ENCODE measurements at regions not wholly inside any gene's neighbourhood (a gene's known extent, or its start where the extent isn't known, plus 50 kb on each side); places are given as distances from the start of the nearest gene placed in this dataset.

- H3K4me1 ChIP-seq (ENCODE audit: insufficient read depth, low read length) = no peaks in the 10 kb centered on the region
- H3K79me2 ChIP-seq (ENCODE audit: insufficient read depth, low read length) = no peaks in the 10 kb centered on the region
Observed at GRCh38 chr2:88334418-88334817, 118.1 kb downstream of the FOXI3 start.

GRCh38 chr2:88331239-88331638, 121.3 kb downstream of the FOXI3 start:
- TF ChIP-seq CTCF (IDR thresholded peaks at IDR 0.05; ENCODE audit: extremely low read depth, low read depth, low read length) = no peak
- Histone ChIP-seq H2AFZ (ENCODE audit: low read length) (no peak overlapping the region), H3K79me2 (ENCODE audit: insufficient read depth, low read length) (no peaks in the 10 kb centered on the region), H3K9me3 (ENCODE audit: low read depth, low read length) (no peaks in the 10 kb centered on the region), H3K4me3 (ENCODE audit: insufficient read depth, low read length) (no peak overlapping the region), H3K36me3 (ENCODE audit: insufficient read depth, low read length) (no peaks in the 10 kb centered on the region), H3K27me3 (ENCODE audit: insufficient read depth, low read length) (no peaks in the 10 kb centered on the region), H4K20me1 (ENCODE audit: insufficient read depth, low read length) (no peaks in the 10 kb centered on the region), H3K4me2 (ENCODE audit: insufficient read depth, low read length) (no peak overlapping the region), H3K27ac (ENCODE audit: low read depth, low read length) (no peak overlapping the region), H3K4me1 (ENCODE audit: insufficient read depth, low read length) (no peaks in the 10 kb centered on the region)
- no peak for DNase-seq (ENCODE audit: insufficient read length, low spot score, missing footprints)

More at GRCh38 chr2:88334418-88334817, 118.1 kb downstream of the FOXI3 start:
- DNase-seq (ENCODE audit: insufficient read length, low spot score, missing footprints) = no peak
- Histone ChIP-seq H3K36me3 (ENCODE audit: insufficient read depth, low read length) (no peaks in the 10 kb centered on the region), H3K4me2 (ENCODE audit: insufficient read depth, low read length) (no peak overlapping the region), H3K27ac (ENCODE audit: low read depth, low read length) (no peak overlapping the region), H3K27me3 (ENCODE audit: insufficient read depth, low read length) (no peaks in the 10 kb centered on the region), H3K9me3 (ENCODE audit: low read depth, low read length) (no peaks in the 10 kb centered on the region), H3K4me3 (ENCODE audit: insufficient read depth, low read length) (no peak overlapping the region), H2AFZ (ENCODE audit: low read length) (no peak overlapping the region), H4K20me1 (ENCODE audit: insufficient read depth, low read length) (no peaks in the 10 kb centered on the region)
- TF ChIP-seq CTCF (IDR thresholded peaks at IDR 0.05; ENCODE audit: extremely low read depth, low read depth, low read length) = no peak

GRCh38 chr2:88329815-88330603, 122.5 kb downstream of the FOXI3 start:
- TF ChIP-seq CTCF (IDR thresholded peaks at IDR 0.05; ENCODE audit: extremely low read depth, low read depth, low read length) = no peak
- Histone ChIP-seq H3K4me1 (ENCODE audit: insufficient read depth, low read length) (no peaks in the 10 kb centered on the region), H3K4me3 (ENCODE audit: insufficient read depth, low read length) (no peak overlapping the region), H3K27me3 (ENCODE audit: insufficient read depth, low read length) (no peaks in the 10 kb centered on the region), H4K20me1 (ENCODE audit: insufficient read depth, low read length) (no peaks in the 10 kb centered on the region), H3K27ac (ENCODE audit: low read depth, low read length) (no peak overlapping the region), H2AFZ (ENCODE audit: low read length) (no peak overlapping the region), H3K36me3 (ENCODE audit: insufficient read depth, low read length) (no peaks in the 10 kb centered on the region), H3K9me3 (ENCODE audit: low read depth, low read length) (no peaks in the 10 kb centered on the region), H3K79me2 (ENCODE audit: insufficient read depth, low read length) (no peaks in the 10 kb centered on the region), H3K4me2 (ENCODE audit: insufficient read depth, low read length) (no peak overlapping the region)
- DNase-seq (ENCODE audit: insufficient read length, low spot score, missing footprints) = no peak

- Histone ChIP-seq H4K20me1 (ENCODE audit: insufficient read depth, low read length) (no peaks in the 10 kb centered on the region), H2AFZ (ENCODE audit: low read length) (no peak overlapping the region), H3K79me2 (ENCODE audit: insufficient read depth, low read length) (no peaks in the 10 kb centered on the region), H3K27me3 (ENCODE audit: insufficient read depth, low read length) (no peaks in the 10 kb centered on the region), H3K27ac (ENCODE audit: low read depth, low read length) (no peak overlapping the region), H3K4me1 (ENCODE audit: insufficient read depth, low read length) (no peaks in the 10 kb centered on the region), H3K4me2 (ENCODE audit: insufficient read depth, low read length) (no peak overlapping the region), H3K9me3 (ENCODE audit: low read depth, low read length) (no peaks in the 10 kb centered on the region), H3K4me3 (ENCODE audit: insufficient read depth, low read length) (no peak overlapping the region), H3K36me3 (ENCODE audit: insufficient read depth, low read length) (no peaks in the 10 kb centered on the region)
- no peak for DNase-seq (ENCODE audit: insufficient read length, low spot score, missing footprints)
- no peak for TF ChIP-seq CTCF (IDR thresholded peaks at IDR 0.05; ENCODE audit: extremely low read depth, low read depth, low read length)
Observed at GRCh38 chr2:88321449-88322248, 130.8 kb downstream of the FOXI3 start.

Data from osteoblast (primary cell).